ENCODE measurements at regions not wholly inside any gene's neighbourhood (a gene's known extent, or its start where the extent isn't known, plus 50 kb on each side); places are given as distances from the start of the nearest gene placed in this dataset.
A peak's percentile ranks its signal among the peaks of the same experiment; 100 is the strongest.

DNA sequence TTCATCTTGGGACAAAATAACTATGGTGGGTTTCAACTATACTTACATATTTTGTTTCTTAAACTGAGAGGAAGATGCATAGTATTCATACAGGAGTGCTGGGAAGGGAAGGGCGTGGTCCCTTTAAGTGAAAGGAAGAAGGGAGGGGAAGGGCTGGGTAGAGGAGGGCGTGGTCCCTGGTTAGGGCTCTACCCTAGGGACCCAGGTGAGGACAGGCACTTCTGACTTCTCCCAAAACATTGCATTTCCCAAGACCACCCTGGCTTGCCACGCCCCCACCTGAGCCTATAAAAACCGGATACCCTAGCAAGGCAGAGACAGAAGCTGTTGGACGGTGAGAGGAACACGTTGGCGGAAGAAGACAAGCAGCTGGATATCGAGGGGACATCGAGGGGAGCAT is 157.6 kb upstream of the PLXNA4 start:
- DNase-seq = no peak

DNA sequence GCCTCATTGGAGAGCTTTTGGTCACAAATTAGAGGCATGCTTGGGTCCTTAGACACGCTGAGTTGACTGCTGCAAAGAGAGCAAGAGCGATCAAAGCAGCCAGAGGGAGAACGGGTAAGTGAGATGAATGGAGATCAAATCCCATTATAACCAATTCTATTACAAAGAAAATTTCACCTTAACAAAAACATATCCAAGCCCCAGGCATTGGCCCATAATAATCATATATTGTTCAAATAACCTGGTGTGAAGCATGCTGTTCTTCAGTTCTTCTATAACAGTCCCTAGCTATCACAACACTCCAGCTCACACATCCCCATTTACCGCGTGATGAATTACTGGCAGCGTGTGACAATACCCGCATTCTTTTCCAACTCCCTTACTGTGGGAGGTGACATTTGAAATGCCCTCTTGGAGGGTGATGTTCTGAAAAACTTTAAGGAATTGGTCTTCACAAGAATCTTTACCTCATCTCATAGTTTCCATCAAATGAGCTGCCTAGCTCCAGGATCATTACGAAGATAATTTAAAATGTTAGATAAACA is 156.1 kb upstream of the PLXNA4 start:
- no peak for DNase-seq

DNA sequence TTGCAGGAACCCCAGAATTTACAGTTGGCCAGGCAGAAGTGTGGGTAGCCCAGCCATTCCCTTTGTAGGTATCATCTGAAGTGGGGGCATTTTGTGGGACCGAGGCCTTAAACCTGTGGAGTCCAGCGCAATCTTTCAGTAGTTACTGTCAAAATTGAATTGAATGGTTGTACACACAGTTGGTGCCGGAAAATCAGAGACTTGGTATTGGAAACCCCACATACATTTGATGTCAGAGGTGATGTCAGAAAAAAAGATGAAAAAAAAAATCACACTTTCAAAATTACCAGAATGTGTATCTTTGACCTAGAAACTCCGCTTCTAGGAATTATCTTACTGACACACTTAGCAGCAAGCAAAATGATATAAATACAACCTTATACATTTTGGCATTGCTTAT is 153.8 kb upstream of the PLXNA4 start:
- DNase-seq = no peak

DNA sequence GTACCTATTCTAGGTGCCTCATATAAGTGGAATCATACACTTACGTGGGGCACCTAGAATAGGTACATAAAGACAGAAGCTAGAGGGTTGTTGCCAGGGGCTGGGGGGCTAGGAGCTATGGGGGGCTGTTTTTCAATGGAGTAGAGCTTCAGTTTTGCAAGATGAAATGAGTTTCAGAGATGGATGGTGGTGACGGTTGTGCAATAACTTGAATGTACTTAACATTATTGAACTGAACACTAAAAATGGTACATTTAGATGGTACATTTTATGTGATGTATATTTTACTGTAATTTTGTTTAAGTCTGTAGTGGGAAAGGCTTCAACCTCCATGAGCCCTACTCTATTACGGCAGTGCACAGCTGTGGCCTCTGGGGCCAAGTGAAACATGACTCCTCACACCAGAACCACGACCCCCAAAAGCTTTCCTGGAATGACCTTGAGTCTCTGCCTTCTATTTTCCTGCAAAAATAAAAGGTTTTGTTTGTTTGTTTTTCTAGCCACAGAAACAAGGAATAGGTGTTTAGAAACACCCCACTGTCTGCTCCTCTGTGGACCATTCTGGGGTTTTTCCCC is 147.3 kb upstream of the PLXNA4 start:
- no peak for DNase-seq

DNA sequence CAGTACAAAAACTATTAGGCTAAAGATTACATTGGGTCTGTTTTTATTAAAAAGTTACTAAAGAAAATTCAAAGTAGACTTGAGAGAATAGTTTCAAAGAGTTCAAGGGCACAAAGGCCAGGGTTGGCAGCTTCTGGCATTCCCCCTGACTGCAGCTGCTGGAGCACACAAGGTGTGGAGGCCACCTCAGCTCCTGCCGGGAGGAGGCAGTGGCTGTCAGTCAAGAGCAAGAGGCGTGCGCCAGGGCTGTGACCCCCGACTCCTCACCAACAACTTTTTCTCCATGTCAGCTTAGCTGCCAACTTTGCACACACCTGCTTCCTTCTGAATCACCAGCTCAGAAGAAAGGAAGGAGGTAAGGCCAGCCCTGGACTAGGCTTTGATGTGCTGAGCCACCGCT is 144.6 kb upstream of the PLXNA4 start:
- no peak for DNase-seq

DNA sequence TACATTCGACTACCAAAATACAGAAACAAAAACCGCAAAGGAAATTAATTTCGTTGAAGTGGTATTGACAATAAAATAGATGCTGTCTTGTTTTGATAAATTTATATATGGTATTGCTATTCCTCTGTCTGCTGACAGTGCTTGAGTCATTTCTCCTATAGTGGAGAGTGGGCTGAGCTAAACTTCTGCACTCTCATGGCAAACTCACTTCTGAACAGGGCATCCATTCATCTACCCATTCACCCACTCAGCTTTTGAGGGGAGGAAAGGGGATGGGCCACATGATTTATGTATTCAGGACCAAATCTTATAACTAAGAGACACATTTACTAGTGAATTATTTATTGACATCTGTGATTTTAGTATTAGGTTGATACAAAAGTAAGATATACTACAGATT is 137.6 kb upstream of the PLXNA4 start:
- no peak for DNase-seq

DNA sequence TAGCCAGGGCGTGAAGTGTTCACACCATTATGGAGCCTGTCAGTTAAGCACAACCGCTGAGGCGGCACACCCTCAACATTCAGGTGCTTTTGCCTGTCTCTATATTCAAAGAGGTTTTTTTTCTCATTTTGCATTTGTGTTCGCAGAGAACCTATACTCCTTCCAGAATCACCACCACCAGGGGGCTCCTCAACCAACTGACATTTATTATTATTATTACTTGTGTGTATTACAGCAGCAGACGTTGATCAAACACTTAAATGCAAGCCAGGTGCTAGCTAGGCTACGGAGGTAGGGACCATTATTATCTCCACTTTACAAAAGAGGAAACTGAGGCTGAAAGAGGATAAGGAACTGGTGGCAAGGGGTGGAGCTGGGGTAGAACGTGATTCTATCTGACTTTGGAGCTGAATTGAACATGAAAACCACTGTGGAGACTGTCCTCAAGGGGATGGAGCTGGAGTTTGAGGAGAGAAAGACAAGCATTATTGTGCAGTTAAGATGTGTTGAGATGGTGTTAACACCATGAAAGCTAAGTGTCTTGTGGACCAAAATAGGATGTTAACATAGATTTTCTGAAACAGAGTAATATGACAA is 133.8 kb upstream of the PLXNA4 start:
- DNase-seq = peak; percentile 4

DNA sequence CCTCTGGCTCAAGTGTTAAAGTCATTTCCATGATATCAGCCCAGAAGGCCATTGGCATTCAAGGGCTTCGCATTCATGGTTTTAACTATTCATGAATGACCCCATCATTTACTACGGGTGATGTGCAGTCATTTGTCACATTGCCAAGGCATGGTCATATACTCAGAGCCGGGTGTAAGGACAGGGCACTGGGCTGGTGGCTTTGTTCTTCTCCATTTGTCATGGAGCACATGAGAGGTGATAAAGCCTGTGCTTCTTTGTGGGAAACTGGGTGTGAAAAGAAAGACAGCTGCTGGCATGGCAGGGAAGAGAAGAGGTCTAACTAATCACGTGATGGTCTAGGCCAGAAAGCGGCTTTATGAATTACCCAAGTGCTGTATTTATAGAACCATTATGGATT is 132.2 kb upstream of the PLXNA4 start:
- no peak for DNase-seq

DNA sequence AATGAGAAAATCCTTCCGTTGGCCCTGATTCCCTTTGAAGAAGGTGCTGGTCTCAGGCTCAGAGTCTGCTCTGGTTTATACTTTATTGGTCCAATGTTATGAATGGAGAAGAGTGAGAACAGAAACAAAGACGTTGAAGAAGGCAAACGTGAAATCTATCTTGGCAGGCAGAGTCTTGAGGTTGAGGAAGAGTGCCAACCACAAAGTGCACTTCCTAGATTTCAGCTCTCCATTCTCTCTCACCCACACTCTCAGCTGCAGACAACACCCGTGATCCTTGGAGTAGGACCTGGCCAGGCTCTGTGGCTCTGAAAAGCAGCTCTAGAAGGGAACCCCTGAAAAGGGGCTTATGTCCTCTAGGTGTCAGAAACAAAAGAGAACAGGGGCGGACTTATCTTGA is 128.9 kb upstream of the PLXNA4 start:
- DNase-seq = no peak

DNA sequence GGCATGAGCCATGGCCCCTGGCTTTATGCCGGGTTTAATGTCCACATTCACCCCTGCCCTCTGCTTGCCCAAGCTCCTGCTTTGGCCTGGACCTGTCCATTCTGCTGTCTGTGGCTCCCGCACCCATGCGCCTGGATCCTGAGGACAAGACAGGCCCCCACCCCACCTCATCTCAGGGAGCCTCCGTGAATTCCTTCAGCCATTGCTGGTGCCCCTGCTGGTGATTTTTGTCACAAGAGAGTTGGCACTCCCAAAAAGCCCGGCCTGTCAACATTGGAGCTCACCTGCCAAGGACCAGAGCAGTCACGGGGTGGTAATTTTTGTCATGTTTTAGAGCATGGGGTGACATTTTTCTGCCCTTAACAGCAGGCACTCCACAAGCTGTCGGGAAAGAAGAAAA is 127.5 kb upstream of the PLXNA4 start:
- no peak for DNase-seq

DNA sequence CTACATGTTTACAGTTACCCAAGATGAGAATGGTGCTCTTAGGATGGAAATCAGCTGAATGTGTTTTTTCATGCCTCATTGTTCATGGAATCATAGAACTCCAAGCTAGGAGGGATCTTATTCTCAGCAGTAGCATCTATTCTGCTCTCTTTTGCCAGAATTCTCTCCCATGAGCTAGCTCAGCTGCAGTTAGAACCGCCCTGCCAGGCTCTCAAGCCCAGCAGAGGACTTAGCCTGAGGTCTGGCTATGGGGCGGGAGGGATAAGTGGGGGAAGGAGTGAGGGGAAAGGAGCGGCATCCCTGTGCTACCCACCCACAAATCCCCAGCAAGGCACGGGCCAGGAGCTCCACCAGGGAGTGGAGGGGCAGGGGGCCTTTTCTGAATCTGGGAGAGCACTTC is 120.7 kb upstream of the PLXNA4 start:
- no peak for DNase-seq

DNA sequence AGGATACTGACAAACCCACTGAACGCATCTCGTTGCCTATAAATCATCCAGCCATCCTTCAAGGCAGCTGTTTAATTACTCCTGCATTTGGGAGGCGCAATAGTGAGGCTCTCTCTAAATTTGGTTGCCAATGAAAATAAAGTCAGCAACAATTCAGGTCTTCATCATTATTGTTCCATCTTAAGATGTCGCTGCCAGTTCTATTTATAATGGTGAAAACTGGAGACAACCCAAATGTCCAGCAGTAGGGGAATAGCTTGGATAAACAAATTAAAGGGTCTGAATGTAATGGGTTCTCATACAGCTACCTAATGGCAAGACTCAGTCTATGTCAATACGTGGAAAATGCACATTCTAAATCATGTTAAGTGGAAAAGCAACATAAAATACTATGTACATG is 120.1 kb upstream of the PLXNA4 start:
- DNase-seq = no peak

DNA sequence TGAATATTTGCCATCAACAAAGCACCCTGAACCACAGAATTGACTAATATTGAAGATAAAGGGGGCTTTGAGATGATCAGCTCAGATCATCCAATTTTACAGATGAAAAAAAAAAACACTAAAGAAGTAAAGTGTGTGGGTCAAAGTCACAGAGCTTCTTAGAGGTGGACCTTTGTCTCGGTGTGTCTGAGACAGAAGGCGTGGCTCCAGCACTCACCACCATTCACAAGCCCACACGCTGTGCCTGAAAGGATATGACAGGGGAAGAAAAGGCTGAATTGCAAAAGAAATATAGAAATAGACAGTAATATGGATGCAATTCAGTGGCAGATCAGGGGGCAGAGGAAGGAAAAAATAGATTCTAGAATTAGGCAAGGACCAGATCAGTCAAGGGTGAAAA is 114.9 kb upstream of the PLXNA4 start:
- DNase-seq = no peak

DNA sequence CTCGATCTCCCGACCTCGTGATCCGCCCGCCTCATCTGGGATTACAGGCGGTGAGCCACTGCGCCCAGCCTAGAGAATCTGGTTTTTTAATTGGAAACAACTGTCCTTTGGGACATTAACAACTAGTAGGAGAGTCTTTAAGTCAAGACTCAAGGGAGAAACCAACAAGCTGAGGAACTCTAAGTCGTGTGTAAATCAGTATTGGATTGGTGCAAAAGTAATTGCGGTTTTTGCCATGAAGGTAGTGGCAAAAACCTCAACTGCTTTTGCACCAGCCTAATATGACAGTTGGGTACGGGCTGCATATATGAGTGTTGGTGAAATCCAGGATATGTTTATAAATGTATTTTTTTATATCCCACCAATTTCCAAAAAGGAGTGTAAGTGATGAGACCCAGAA is 113.9 kb upstream of the PLXNA4 start:
- DNase-seq = no peak

DNA sequence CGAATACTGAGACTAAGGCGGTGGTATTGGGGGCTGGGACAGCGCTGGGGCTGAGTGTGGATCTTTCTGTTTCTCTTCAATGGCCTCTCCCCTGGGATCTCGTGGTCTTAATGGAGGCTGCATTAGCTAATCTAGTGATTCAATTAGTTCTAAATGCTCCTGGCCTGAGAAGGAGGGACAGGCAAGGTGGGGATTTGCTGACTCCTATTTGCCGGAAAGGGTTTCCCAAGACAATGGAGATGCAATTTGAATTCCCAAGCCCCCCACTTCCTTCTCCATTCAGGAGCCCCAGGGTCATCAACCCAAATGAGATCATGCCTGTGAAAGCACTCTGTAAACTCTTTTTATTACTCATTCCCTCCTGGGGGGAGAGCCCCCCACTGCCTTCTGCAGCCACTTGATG is 111.7 kb upstream of the PLXNA4 start:
- DNase-seq = no peak

DNA sequence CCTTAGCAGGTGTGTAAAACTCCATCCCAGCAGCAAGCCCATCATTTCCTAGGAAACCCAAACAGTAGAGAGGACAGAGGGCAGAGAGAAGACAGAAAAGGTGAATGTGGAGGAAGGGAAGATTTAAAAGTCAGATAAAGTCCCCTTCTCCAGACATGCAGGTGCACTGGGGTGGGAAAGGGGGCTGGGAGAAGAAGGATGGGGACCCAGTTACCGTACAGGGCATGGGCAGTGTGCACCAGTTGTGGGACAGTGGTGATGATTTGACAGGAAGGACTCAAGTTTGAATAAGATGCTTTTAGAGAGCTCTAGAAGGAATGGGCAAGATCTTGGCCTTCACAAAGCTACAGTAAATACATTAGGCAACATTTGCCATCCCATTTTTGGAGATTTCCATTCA is 110.7 kb upstream of the PLXNA4 start:
- no peak for DNase-seq

DNA sequence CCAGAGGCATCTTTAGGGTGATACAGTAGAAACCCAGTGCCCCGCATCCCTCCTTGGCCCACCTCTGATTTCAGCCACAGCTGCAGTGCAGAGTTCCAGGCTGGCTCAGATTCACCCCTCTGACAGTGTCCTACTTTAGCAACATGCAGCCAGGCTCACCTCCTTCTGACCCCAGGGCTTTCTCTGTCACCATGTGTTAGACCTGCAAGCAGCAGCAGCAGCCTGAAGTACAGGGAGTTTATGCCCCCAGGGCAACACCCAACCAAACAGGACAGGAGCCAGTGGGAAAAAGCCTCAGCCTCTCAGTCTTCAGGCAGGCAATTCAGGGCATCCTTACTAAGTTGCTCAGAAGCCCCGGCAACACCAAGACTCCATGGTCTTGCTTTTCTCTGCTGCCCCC is 109.0 kb upstream of the PLXNA4 start:
- DNase-seq = no peak

DNA sequence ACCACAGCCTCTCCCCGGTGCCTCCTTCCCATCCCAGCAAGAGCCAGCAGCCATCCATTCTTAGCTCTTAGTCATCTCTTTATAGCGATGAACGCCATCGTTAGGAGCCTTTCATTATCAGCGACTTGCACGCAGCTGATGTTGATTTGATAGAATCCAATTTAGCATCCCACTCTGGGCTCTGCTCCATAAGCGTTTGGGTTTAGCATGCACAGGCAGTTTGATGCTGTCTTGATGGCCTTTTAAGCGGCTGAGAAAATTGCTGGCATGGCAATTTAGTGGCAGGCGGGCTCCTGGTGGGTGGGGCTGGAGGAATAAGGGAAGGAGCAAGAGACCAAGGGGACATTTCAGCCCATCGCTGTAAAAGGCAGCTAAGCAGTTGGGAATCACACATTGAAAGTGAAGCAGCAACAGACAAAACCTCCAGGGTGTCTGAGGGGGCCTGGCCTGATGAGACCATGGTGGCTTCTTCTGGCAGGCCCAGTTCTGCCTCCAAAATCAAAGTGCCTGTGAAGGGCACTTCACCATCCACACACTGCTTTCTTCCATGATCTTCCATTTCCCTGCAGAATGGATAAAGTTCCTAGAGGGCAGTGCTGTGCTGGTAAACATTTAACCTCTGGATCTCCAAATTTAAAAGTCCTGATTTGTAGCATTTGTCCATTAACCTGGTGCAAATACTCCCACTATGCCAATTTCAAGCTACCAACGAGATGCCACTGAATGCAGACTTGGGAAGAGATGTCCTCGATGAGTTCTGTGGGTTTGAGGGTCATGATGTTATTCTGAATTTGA is 107.8 kb upstream of the PLXNA4 start:
- DNase-seq = no peak

DNA sequence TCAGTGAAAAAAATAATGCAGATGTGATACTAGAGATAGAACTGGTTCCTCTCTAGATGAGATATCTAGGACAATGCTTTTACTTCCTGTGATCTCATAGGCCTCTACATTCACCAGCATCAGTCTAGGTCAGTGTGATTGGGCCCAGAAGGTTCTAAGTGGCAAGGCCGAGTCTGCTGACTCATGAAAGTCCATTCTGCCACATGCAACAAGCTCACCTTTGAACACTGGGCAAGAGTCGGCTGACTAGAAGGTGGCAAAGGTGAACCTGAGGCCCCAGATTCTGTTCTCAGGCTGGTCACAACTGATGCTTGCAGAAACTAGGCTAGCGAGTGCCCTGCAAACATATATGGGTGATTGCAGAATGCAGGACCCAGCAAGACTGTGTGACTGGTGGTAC is 105.7 kb upstream of the PLXNA4 start:
- DNase-seq = no peak

DNA sequence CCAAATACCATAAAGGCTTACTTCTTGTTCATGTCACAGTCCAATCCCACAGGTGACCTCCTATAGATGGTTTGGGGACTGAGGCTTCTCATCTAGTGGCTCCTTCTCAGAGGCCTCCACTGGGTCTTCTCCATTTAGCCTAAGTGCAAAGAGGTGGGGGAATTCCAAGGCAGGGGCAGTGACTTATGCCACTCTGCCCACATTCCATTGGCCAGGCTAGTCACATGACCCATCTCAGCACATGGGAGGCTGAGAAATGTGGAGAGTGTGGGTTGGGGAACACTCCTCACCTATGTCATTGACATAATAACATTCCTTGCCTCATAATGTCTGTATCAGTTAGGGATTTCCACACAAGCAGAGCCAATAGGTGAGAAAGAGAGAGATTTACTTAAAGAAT is 104.3 kb upstream of the PLXNA4 start:
- no peak for DNase-seq

DNA sequence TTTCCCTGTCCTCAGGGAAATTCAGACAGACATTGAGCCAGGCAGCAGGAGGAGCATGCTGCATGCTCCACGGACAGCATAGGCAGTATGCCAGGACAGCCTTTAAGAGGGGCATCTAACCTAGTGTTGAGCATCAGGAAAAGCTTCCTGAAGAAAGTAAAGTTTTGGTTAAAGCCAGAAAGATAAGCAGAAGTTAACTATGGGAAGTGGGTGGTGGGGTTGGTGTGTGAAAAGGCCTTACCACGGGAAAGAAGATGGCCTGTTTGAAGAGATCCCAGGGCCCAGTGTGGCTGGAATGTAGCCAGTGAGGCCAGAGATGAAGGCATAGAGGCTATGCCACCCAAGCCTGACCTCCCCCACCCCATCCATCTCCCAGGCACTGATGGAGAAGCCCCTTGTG is 102.4 kb upstream of the PLXNA4 start:
- DNase-seq = no peak

DNA sequence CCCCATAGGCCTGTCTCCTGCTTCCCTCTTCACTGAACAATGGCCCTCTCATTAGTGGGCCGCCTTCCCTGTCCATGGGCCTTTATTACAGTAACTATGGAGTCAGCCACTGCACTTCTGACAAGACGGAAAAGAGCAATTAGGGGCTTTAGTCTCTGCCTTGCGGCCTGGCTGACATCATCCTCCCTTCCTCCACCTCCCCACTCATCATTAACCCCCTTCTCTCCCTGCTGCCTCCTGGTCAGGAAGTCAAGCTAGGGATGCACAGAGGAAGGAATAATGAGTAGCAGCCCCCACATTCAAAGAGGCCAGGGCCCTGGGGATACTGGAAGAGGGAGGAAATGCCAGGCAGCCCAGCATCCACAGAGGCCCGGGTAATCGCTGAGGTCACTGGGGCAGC is 101.6 kb upstream of the PLXNA4 start:
- no peak for DNase-seq

DNA sequence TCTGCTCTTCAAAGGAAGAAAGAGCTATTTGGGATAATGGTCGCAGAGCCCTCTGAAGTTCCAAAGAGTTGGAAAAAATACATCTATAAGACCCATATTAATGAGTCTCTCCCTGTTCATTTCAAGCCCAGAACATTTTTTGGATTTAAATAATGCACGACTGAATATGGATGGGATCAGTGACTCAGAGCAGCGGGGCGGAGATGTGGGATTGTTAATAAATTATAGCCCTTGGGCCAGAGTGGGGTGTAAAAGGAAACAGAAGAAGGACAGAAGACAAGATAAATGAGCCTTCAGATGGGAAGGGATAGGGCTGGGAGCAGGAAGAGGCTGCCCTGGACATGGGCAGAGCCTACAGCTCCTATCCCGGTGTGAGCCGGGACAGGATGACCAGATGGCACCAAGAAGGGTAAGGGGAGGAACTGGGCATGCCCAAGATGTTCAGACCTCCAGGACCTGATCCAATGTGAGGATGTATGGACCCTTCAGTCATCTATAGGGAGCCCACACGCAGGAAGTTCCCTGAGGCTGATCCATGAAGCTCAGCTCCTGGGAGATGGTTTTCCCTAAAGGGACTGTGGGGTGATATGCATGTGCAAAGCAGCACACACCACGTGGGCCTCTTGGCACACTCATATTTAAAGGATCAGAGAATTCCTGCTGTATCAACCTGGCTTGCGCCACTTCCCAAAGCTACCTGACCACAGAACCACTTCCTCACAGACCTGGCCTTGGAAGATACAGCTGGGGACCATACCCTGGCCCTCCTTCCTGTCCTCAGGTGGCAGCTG is 96.1 kb upstream of the PLXNA4 start:
- DNase-seq = no peak

DNA sequence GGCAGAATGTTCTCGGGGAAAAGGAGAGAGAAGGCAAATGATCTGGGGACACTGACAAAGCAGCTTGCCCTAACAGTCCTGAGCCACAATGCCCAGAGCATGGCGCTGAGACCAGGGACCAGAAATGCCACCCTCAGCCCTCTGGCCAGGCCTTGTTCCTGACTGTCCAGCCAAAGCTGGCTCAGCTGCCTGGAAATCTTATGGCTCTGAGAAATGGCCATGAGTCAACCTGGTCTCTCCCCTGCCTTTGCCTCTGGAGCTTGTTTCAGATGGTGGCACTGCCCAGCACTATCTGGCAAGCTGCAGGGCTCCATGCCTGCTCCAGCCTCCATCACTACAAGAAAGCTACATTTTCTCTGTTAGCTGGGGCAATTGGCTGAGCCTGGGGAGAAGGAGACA is 90.5 kb upstream of the PLXNA4 start:
- no peak for DNase-seq

Measured in NCI-H1694 treated with DMSO at 0.1 percent for 48 hours (cell line).